Activated effector memory CD4-positive, alpha-beta T cell treated with Interleukin-2 at 50 U/mL for 16 hours (primary cell): ENCODE measurements at regions not wholly inside any gene's neighbourhood (a gene's known extent, or its start where the extent isn't known, plus 50 kb on each side); places are given as distances from the start of the nearest gene placed in this dataset.

Source experiments
- DNase-seq: peaks from one replicate; pipeline ENCODE4 v3.0.0-alpha.2; 2020

GRCh38 chr2:216920143-216920876 is 60.4 kb upstream of the TNP1 start:
- no peak for DNase-seq

GRCh38 chr2:216918088-216918680 is 58.3 kb upstream of the TNP1 start:
- DNase-seq: no peak

- no peak for DNase-seq
Measured at GRCh38 chr2:216916956-216917650, 57.2 kb upstream of the TNP1 start.

GRCh38 chr2:216915557-216916150 is 55.8 kb upstream of the TNP1 start:
- DNase-seq: no peak

- DNase-seq: no peak
Measured at GRCh38 chr2:216914491-216914890, 54.6 kb upstream of the TNP1 start.

GRCh38 chr2:216911886-216912285 is 52.0 kb upstream of the TNP1 start:
- no peak for DNase-seq

GRCh38 chr2:216911008-216911407 is 51.1 kb upstream of the TNP1 start:
- no peak for DNase-seq

GRCh38 chr2:216909541-216910210 is 49.8 kb upstream of the TNP1 start:
- DNase-seq: no peak
